Mesenchymal stem cell (in vitro differentiated cells and primary cell): ENCODE measurements at regions not wholly inside any gene's neighbourhood (a gene's known extent, or its start where the extent isn't known, plus 50 kb on each side); places are given as distances from the start of the nearest gene placed in this dataset.

ENCODE experiments used
- DNase-seq: peaks from one replicate; pipeline ENCODE4 v3.0.0-alpha.2; 2013
- H2AFZ ChIP-seq: one replicate; pipeline ENCODE4 v1.6.1; 2013; ENCODE audit warnings: low read depth, mild to moderate bottlenecking, control low read depth, inconsistent platforms, low read length, moderate library complexity
- H2AK5ac ChIP-seq: 2 replicates; pipeline ENCODE4 v1.6.1; 2013; ENCODE audit warnings: low read length, moderate library complexity, mild to moderate bottlenecking, inconsistent platforms; ENCODE audit not compliant: severe bottlenecking
- H2BK120ac ChIP-seq: one replicate; pipeline ENCODE4 v1.6.1; 2013; ENCODE audit warnings: low read depth, mild to moderate bottlenecking, inconsistent platforms, low read length, moderate library complexity
- H2BK12ac ChIP-seq, 2 experiments: one replicate each; pipeline ENCODE4 v1.6.1; 2013; ENCODE audit warnings: inconsistent platforms in 2 of 2, low read length in 2 of 2, mild to moderate bottlenecking in 2 of 2, moderate library complexity in 2 of 2, control low read depth in 1 of 2
- H2BK15ac ChIP-seq: one replicate; pipeline ENCODE4 v1.6.1; 2013; ENCODE audit warnings: mild to moderate bottlenecking, low read depth, inconsistent platforms; ENCODE audit not compliant: poor library complexity, severe bottlenecking
- H2BK5ac ChIP-seq: 2 replicates; pipeline ENCODE4 v1.6.1; 2013; ENCODE audit warnings: low read depth, mild to moderate bottlenecking, low read length, control low read depth, inconsistent platforms; ENCODE audit not compliant: poor library complexity, severe bottlenecking
- H3K14ac ChIP-seq, 2 experiments: one replicate each; pipeline ENCODE4 v1.6.1; 2013; ENCODE audit warnings: inconsistent platforms in 2 of 2, low read length in 2 of 2, control low read depth in 1 of 2, mild to moderate bottlenecking in 1 of 2, moderate library complexity in 1 of 2
- H3K18ac ChIP-seq, 2 experiments: one replicate each; pipeline ENCODE4 v1.6.1; 2013; ENCODE audit warnings: inconsistent platforms in 2 of 2, low read length in 2 of 2, control low read depth in 1 of 2, low read depth in 1 of 2, mild to moderate bottlenecking in 1 of 2
- H3K23ac ChIP-seq, 2 experiments: one replicate each; pipeline ENCODE4 v1.6.1; 2013; ENCODE audit warnings: inconsistent platforms in 2 of 2, low read length in 2 of 2, mild to moderate bottlenecking in 2 of 2, moderate library complexity in 2 of 2, control low read depth in 1 of 2
- H3K27ac ChIP-seq: 2 replicates; pipeline ENCODE4 v1.5.1; 2013; ENCODE audit warnings: mild to moderate bottlenecking, moderate library complexity, low read length, control low read depth, inconsistent platforms; ENCODE audit not compliant: poor library complexity, severe bottlenecking
- H3K27me3 ChIP-seq, 2 experiments: 2 replicates each; pipeline versions ENCODE4 v1.6.1 to v1.7.0; 2013; ENCODE audit warnings: low read length in 2 of 2, mild to moderate bottlenecking in 2 of 2, moderate library complexity in 2 of 2, control low read depth in 1 of 2, inconsistent platforms in 1 of 2; ENCODE audit not compliant: control insufficient read depth in 1 of 2, insufficient read depth in 1 of 2
- H3K36me3 ChIP-seq, 2 experiments: 2 replicates each; pipeline versions ENCODE4 v1.6.1 to v1.7.0; 2013; ENCODE audit warnings: low read length in 2 of 2, control low read depth in 1 of 2, inconsistent platforms in 1 of 2, low read depth in 1 of 2, mild to moderate bottlenecking in 1 of 2; ENCODE audit not compliant: insufficient read depth in 2 of 2, control insufficient read depth in 1 of 2
- H3K4ac ChIP-seq, 2 experiments: one replicate each; pipeline ENCODE4 v1.6.1; 2013; ENCODE audit warnings: inconsistent platforms in 2 of 2, low read length in 2 of 2, mild to moderate bottlenecking in 2 of 2, moderate library complexity in 2 of 2, control low read depth in 1 of 2, low read depth in 1 of 2
- H3K4me1 ChIP-seq: 2 replicates; pipeline ENCODE4 v1.6.1; 2013; ENCODE audit warnings: low read depth, low read length, control low read depth; ENCODE audit not compliant: control insufficient read depth, insufficient read depth
- H3K4me2 ChIP-seq: 2 replicates; pipeline ENCODE4 v1.6.1; 2013; ENCODE audit warnings: low read length, mild to moderate bottlenecking, inconsistent platforms; ENCODE audit not compliant: poor library complexity, severe bottlenecking
- H3K4me3 ChIP-seq, 2 experiments: 2 replicates each; pipeline versions ENCODE4 v1.5.1 to v1.7.0; 2013; ENCODE audit warnings: low read length in 2 of 2, mild to moderate bottlenecking in 2 of 2, control low read depth in 1 of 2, low read depth in 1 of 2; ENCODE audit not compliant: insufficient read depth in 1 of 2
- H3K79me1 ChIP-seq: replicated peaks from 2 replicates; pipeline ENCODE4 v1.6.1; 2013; ENCODE audit warnings: mild to moderate bottlenecking, control low read depth, low read length, inconsistent platforms; ENCODE audit not compliant: poor library complexity, severe bottlenecking
- H3K9ac ChIP-seq: 2 replicates; pipeline ENCODE4 v1.7.0; 2013; ENCODE audit warnings: mild to moderate bottlenecking, low read length, moderate library complexity
- H3K9me3 ChIP-seq: 2 replicates; pipeline ENCODE4 v1.7.0; 2013; ENCODE audit warnings: mild to moderate bottlenecking, low read length; ENCODE audit not compliant: control insufficient read depth
- H4K8ac ChIP-seq: one replicate; pipeline ENCODE4 v1.6.1; 2013; ENCODE audit warnings: inconsistent platforms, mild to moderate bottlenecking, low read length, moderate library complexity
- H4K91ac ChIP-seq: one replicate; pipeline ENCODE4 v1.6.1; 2013; ENCODE audit warnings: mild to moderate bottlenecking, low read length, inconsistent platforms
- WGBS: methylation state at CpG from one replicate; pipeline ENCODE4 v1.1.7; 2013; ENCODE audit warnings: mixed read lengths; 5-methylcytosine and 5-hydroxymethylcytosine counted together

GRCh38 chr6:122170274-122170673, 229.2 kb upstream of the HSF2 start:
- H3K36me3 ChIP-seq = no peaks in the 10 kb centered on the region
- no peak overlapping the region for H2AFZ ChIP-seq
- no peak overlapping the region for H3K14ac ChIP-seq
- no peak overlapping the region for H2AK5ac ChIP-seq
- no peak overlapping the region for H2BK5ac ChIP-seq
- H3K4me2 ChIP-seq = no peak overlapping the region
- H4K91ac ChIP-seq = no peak overlapping the region
- H3K79me1 ChIP-seq = no peaks in the 10 kb centered on the region
- H3K4ac ChIP-seq = no peak overlapping the region
- H3K9ac ChIP-seq = no peak overlapping the region
- H3K23ac ChIP-seq = no peak overlapping the region
- H2BK15ac ChIP-seq = no peak overlapping the region
- H2BK120ac ChIP-seq = no peak overlapping the region
- no peak for DNase-seq
- H3K27ac ChIP-seq = no peak overlapping the region
- H3K18ac ChIP-seq = no peak overlapping the region
- H3K4me3 ChIP-seq = no peak overlapping the region
- H4K8ac ChIP-seq = no peak overlapping the region
- H3K4me1 ChIP-seq = no peaks in the 10 kb centered on the region
- WGBS = 100% methylated on average over 2 of the region's 2 CpGs
- no peaks in the 10 kb centered on the region for H3K27me3 ChIP-seq
- no peak overlapping the region for H2BK12ac ChIP-seq
- H3K9me3 ChIP-seq = no peaks in the 10 kb centered on the region

- no peak overlapping the region for H3K23ac ChIP-seq
- H2BK120ac ChIP-seq = no peak overlapping the region
- H4K8ac ChIP-seq = no peak overlapping the region
- H3K4me3 ChIP-seq = no peak overlapping the region
- H2BK5ac ChIP-seq = no peak overlapping the region
- DNase-seq = no peak
- no peaks in the 10 kb centered on the region for H3K9me3 ChIP-seq
- no peak overlapping the region for H3K27ac ChIP-seq
- H2AFZ ChIP-seq = no peak overlapping the region
- H2BK15ac ChIP-seq = no peak overlapping the region
- H3K36me3 ChIP-seq = no peaks in the 10 kb centered on the region
- H3K14ac ChIP-seq = no peak overlapping the region
- H3K18ac ChIP-seq = no peak overlapping the region
- no peak overlapping the region for H4K91ac ChIP-seq
- H3K27me3 ChIP-seq = no peaks in the 10 kb centered on the region
- H3K4ac ChIP-seq = no peak overlapping the region
- no peak overlapping the region for H3K9ac ChIP-seq
- 100% methylated on average over 2 of the region's 2 CpGs for WGBS
- no peaks in the 10 kb centered on the region for H3K4me1 ChIP-seq
- H3K79me1 ChIP-seq = no peaks in the 10 kb centered on the region
- H2AK5ac ChIP-seq = no peak overlapping the region
- no peak overlapping the region for H2BK12ac ChIP-seq
- H3K4me2 ChIP-seq = no peak overlapping the region
Observed at GRCh38 chr6:122178988-122179387, 220.5 kb upstream of the HSF2 start.

DNA sequence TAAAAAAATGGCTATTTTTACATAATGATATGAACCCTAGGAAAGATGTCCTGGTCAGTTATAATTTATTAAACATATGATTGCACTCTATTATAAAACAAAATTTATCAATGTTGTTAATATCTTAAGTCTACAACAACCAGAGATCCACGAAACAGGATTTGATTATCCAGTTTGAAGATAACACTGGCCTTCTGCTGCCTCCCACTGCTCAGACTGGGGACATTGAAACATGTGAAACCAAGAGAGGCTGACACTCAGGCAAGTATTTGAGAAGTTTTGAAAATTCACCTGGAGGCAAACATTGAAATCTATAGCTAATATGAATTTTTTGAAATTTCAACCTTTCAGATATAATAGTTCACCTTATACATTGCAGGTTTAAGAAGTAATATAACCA, 219.3 kb upstream of the HSF2 start:
- 50% methylated on average over 1 of the region's 1 CpG for WGBS
- Histone ChIP-seq H3K4ac (no peak overlapping the region), H3K4me1 (no peaks in the 10 kb centered on the region)

GRCh38 chr6:122182061-122182460, 217.4 kb upstream of the HSF2 start:
- Histone ChIP-seq H3K36me3 (no peaks in the 10 kb centered on the region), H2BK15ac (no peak overlapping the region), H3K23ac (no peak overlapping the region), H3K4me2 (no peak overlapping the region), H2AK5ac (no peak overlapping the region), H2BK5ac (no peak overlapping the region), H2BK120ac (no peak overlapping the region), H2AFZ (no peak overlapping the region), H3K18ac (no peak overlapping the region), H3K27ac (no peak overlapping the region), H3K27me3 (no peaks in the 10 kb centered on the region), H3K9me3 (no peaks in the 10 kb centered on the region), H3K79me1 (no peaks in the 10 kb centered on the region), H3K4ac (no peak overlapping the region), H3K4me3 (no peak overlapping the region), H4K91ac (no peak overlapping the region), H3K9ac (no peak overlapping the region), H3K4me1 (no peaks in the 10 kb centered on the region), H4K8ac (no peak overlapping the region), H3K14ac (no peak overlapping the region), H2BK12ac (no peak overlapping the region)
- no peak for DNase-seq
- 86% methylated on average over 4 of the region's 4 CpGs for WGBS

More for the DNA sequence above, 219.3 kb upstream of the HSF2 start:
- Histone ChIP-seq H2BK12ac (no peak overlapping the region), H2BK15ac (no peak overlapping the region), H3K27ac (no peak overlapping the region), H2BK120ac (no peak overlapping the region), H3K14ac (no peak overlapping the region), H3K9ac (no peak overlapping the region), H3K27me3 (no peaks in the 10 kb centered on the region), H2BK5ac (no peak overlapping the region), H2AK5ac (no peak overlapping the region), H3K18ac (no peak overlapping the region), H3K23ac (no peak overlapping the region), H3K4me3 (no peak overlapping the region), H3K79me1 (no peaks in the 10 kb centered on the region), H4K91ac (no peak overlapping the region), H4K8ac (no peak overlapping the region), H3K9me3 (no peaks in the 10 kb centered on the region), H3K36me3 (no peaks in the 10 kb centered on the region), H2AFZ (no peak overlapping the region), H3K4me2 (no peak overlapping the region)
- DNase-seq = peak; percentile 8
